Occipital lobe (tissue), 1 donor: ENCODE measurements at regions not wholly inside any gene's neighbourhood (a gene's known extent, or its start where the extent isn't known, plus 50 kb on each side); places are given as distances from the start of the nearest gene placed in this dataset.

Experiments used
- DNase-seq: peaks from one replicate; lab custom pipeline; 2025; lab: John Stamatoyannopoulos, UW

DNA sequence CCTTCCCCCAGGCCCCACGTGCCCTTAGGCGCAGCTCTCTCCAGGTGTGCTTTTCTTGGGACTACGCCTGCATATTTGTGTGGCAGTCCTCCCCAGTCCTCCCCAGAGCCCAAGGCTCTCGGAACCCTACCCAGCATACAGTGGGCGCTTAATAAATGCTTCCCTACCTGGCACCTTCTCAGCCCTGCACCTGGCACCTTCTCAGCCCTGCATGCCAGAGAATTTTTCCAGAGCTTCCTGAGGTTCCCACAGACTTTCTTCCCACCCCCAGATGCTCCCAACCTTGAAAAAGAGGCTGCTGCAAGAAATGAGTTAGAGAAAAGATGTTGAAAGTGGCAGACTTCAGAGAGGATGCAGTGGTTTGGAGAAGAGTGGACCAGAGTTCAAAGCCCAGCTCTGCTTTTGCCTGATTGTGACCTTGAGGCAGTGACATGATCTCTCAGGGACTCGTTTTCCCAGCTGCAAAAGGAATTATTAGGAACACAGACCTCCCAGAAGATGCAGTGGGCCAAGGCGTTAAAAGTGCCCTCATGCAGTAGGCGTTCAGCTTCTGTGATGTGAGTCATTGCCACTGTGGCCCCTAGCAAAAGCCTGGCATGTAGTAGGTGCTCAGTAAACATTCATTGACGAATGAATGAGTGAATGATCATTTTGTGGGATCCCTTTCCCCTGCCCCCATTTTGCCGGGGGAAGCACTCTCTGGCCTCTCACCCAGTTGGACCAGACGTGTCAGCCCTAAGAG, 167.2 kb downstream of the PHETA1 start:
- no peak for DNase-seq

GRCh38 chr12:111201036-111201435, 167.9 kb downstream of the PHETA1 start:
- DNase-seq = no peak

DNA sequence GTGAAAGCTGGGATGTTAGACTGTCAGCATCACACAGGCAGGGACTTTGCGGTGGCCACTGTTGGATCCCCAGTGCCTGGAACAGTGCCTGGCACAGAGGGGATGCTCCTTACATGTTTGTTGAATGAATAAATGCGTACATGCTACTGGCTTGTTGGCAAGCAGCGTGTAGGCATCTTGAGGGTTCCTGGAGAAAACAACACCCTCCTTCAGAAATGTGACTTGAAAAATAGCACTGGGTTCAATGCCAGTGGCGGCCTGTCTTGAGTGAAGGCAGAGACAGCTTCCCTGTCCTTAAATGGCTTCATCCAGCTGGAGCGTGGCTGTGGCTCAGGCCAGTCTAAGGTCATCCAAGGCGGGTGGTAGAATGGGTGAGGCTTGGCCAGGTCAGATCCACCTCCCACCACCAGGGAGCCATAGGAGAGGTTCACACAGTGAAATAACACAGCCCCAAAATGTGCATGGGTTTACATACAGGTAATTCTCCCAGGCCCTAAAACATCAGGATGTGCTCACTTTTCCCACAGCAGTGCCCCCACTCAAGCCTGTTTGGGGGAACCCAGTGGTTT, 171.4 kb downstream of the PHETA1 start:
- DNase-seq = no peak

- DNase-seq = no peak
Measured at GRCh38 chr12:111196532-111196931, 172.4 kb downstream of the PHETA1 start.

DNA sequence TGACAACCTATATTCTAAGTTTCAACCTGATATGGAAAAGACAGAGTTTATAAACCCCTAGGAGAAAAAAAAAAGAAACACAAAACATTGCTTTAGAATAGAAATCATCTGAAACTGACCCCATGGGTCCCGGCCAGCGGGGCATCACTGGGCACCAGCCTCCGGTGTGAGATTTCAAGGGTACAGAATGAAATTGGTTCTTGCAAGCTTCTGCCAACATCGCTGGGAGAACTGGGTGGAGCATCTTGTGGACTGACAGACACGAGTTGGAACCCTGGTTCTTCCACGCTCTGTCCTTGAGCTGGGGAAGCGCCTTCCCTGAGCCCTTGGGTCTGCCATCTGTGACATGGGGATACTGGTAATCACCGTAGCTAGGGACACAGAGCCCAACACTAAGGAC, 173.6 kb downstream of the PHETA1 start:
- DNase-seq = no peak

GRCh38 chr12:111194703-111195051, 174.2 kb downstream of the PHETA1 start:
- no peak for DNase-seq

GRCh38 chr12:111193977-111194702, 174.8 kb downstream of the PHETA1 start:
- no peak for DNase-seq

DNA sequence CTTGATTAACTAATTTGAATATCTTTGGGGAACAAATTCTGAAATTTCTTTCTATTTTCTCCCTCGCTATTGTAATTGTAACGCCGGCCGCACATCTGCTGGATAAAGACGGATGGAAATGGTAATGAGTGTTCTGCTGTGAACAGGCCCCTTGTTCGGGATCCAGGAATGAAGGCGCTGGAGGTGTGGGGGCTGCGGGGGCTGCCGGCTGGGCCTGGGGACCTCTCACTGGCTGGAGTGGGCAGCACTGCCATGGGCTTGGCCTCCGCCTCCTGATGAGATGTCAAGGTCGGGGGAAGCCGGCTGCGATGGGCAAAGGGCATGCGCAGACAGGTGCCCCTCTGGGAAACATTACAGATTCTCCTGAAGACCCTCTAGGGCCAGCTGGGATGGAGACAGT, 175.4 kb downstream of the PHETA1 start:
- DNase-seq = no peak

DNA sequence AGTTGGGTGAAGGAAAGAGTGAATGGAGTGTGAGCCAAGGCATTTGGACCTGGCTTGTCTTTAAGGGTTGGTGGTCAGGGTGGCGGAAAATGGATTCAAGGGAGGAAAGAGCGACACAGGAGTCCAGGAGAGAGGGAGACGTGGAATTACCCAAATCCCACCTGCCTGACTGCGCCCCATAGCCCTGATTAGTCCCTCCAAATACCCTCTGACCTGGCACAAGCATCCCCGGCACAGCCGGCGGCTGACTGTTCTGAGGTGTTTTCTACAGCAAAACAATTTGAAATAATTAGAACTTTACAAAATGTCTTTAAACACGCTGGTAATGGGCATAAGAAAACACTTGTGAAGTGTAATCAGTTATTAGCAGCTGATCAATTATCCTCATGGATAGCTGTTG, 175.8 kb downstream of the PHETA1 start:
- no peak for DNase-seq

- DNase-seq = no peak
Measured at GRCh38 chr12:111192647-111193046, 176.2 kb downstream of the PHETA1 start.

DNA sequence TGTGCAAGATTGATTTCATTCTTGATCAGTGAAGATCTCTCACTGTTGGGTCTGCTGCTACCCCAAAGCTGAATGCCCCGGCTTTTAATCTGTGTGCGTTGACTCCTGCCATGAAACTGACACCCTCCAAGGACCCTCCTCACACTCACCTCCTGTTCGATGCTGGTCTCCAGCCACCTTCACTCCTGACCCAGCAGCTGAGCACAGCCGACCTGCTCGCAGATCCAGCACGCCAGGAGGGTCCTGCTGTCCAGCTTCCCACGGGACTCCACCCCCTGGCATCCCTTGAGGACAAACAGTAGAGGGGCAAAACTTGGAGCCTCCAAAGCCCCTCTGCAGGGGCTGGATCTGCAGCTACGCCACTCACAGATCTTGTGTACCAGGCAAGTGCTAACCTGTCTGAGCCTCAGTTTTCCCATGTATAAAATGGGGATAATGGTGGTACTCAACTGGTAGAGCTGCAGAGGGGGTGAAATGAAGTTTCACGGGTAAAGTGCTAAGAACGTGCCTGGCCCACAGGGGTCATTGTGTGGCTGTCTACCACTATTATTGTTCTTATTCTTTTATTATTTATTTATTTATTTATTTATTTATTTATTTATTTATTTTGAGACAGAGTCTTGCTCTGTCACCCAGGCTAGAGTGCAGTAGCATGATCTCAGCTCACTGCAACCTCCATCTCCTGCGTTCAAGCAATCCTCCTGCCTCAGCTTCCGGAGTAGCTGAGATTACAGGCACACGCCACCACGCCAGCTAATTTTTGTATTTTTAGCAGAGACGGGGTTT, 178.0 kb downstream of the PHETA1 start:
- no peak for DNase-seq

- DNase-seq = no peak
Measured at GRCh38 chr12:111189792-111190191, 179.1 kb downstream of the PHETA1 start.

DNA sequence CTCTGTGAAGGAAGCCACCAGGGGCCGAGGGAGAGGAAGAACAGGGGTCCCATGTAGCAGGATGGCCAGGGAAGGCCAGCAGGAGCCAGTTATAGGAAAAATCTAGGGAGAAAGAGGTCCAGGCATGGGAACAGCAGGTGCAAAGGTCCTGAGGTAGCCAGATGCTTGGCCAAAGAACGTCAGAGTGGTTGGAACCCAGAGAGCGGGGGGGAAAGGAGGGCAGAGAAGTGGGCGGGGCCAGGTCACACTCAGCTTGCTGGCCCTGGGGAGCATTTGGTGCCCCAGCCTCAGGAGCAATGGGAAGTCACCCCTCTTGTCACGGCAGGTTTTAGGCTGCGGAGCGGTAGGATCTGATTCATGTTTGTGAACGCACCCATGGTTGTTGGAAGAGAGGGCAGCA, 180.5 kb downstream of the PHETA1 start:
- DNase-seq = no peak

DNA sequence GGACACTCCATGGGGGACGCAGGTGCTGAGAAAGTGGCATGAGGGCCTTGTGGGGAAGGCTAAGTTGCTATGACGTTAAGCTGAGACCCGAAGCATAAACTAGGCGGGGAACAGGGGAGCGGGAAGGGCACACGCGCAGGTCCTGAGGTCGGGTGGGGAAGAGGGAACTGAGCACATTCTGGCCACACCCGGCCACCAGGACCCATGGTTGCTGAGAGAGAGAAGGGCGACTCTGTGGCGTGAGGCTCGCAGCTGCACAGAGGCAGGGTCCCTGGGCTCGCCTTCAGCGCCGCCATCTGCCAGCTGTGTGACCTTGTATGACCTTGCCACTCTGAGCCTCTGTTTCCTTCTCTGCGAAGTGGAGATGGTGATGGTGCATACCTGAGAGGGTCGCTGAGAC, 182.5 kb downstream of the PHETA1 start:
- no peak for DNase-seq

DNA sequence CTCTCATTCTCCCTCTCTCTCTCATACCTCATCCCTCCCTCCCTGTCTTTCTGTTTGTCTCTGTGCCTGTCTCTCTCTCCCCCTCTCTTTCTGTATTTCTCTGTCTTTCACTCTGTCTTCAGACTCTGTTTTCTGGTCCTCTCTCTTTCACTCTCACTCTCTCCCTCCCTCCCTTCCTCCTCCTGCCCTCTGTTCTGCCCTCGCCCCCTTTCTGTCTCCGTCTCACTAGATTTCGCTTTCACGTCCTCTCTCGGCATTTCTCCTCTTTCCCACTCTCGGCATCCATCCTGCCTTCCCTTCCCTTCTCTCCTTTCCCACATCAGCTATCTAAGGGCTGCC, 183.0 kb downstream of the PHETA1 start:
- no peak for DNase-seq

DNA sequence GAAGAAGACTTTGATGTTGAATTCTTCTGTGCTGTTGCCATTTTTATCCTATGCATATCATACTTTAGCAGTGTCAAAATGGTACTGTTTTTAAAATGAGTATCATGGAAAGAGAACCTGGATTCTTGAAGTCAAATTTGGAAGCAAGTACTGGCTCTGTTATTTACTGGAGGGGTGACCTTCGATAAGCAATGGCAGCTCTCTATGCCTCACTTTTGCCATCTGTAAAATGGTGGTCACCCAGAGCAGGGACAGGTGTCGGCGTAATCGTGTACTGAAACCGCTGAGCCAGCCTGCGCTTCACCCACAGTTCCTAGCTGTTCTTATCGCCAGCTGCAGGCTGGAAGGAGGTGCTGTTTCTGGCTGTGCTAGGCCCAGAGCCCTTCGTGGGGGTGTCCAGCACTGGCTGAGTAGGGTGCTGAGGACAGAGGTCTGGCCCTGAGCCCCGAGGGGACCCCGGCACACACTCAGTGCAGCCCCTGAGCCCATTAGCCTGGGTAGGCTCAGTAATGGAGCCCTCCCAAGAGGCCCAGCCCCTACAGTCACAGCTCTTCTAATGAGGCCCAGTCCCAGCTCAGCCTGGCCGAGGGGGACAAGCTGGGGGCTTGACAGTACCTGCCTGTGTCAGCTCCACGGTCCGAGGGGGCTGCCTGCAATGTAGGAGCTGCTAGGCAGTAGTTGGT, 183.5 kb downstream of the PHETA1 start:
- DNase-seq = no peak

DNA sequence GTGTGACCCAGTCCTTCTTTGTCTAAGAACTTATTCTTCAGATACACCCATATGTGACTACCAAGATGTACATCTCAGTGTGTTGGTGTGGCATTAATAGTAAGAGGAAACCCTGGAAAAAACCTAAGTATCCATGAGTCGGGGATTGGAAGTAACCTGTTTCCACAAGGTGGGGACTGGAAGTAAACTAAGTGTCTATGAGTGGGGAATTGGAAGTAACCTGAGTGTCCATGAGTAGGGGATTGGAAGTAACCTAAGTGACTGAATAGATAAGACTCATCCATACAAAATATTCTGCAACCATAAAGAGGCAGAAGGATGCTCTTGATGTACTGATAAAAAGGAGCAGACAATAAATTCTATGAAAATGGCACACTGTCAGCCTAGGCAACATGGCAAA, 184.7 kb downstream of the PHETA1 start:
- DNase-seq = no peak

GRCh38 chr12:111183094-111183493, 185.8 kb downstream of the PHETA1 start:
- no peak for DNase-seq

DNA sequence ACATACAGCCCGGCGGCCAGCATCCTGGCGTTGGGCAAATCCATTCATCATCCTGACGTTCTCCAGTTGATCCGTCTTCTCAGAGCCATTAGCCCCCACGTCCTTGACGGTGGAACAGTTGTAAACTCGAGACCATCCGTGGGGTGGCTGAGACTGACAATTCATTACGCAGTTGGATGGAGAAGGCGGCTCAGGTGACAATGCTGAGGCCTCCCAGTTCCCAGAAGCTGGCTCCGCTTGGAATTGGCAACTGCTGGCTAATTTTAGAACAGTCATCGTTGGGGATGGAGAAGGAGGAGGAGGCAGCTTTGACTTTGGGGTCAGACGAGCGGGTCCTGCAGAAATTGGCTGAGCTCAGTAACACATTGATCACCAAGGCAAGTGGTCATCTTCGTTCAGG, 186.5 kb downstream of the PHETA1 start:
- DNase-seq = no peak

- DNase-seq = peak; percentile 35
Measured at GRCh38 chr12:111181143-111181726, 187.7 kb downstream of the PHETA1 start.

GRCh38 chr12:111180426-111181142, 188.3 kb downstream of the PHETA1 start:
- DNase-seq = no peak
